ENCODE measurements at regions not wholly inside any gene's neighbourhood (a gene's known extent, or its start where the extent isn't known, plus 50 kb on each side); places are given as distances from the start of the nearest gene placed in this dataset.

DNA sequence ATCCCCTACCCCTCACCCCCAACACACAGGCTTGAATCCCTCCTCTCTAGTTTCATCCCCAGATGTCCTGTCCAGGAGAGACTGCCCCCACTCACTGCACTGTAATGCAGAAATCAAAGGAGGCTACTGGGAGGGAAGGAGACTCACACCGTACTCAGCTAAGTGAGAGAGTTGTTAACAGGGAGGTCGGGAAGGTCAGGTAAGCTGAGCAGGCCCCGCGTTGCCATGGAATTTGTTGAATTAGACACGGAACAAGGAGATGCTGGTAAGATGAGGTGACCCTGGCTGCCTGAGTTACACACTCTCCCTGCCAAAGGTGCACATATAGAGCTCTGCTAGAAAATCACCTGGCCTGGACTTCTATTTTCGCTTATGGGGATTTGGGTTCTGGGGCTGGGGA, 197.9 kb downstream of the NXPE2 start:
- DNase-seq (ENCODE audit: insufficient read length, low spot score) = no peak

DNA sequence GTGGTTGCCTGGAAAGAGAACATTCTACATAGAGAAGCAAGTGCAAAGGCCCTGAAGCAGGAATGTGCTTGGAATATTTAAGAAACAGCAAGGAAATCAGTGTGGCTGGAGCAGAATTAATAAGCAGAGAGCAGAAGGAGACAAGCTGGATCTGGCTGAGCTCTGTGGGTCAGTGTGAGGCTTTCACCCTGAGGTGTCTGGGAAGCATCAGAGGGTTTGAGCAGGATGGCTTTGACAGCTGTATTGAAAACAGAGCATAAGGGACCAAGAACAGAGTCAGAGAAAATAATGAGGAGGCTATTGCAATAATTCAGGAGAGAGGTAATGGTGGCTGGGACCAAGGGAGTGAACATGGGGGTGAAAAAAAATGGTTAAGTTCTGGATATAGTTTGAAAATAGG, 199.6 kb downstream of the NXPE2 start:
- TF ChIP-seq POLR2A (IDR thresholded peaks at IDR 0.05; ENCODE audit: low read depth, low read length) = no peak
- no peak for FAIRE-seq
- DNase-seq (ENCODE audit: insufficient read length, low spot score) = no peak

More for the DNA sequence above, 197.9 kb downstream of the NXPE2 start:
- no peak for TF ChIP-seq POLR2A (IDR thresholded peaks at IDR 0.05; ENCODE audit: low read depth, low read length)
- no peak for FAIRE-seq

DNA sequence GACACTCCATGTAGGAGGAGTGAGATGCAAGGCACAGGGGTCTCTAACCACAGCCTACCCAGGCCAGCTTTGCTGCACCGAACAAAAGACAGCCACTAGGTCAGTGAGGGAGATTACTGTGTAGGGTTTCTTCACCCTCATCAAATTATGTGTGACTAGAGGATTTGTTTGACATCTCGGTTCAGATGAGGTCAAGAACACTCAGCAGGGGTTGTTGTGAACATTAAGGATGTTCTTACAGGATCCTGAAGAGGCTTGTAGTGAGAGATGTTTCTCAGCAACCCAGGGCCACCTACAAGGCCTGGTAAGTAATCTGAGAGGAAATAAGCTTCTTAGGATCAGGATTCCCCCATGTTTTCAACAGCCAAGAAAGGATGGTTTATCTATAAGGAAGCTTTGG, 202.1 kb downstream of the NXPE2 start:
- TF ChIP-seq POLR2A (IDR thresholded peaks at IDR 0.05; ENCODE audit: low read depth, low read length) = no peak
- DNase-seq (ENCODE audit: insufficient read length, low spot score) (no peak), FAIRE-seq (no peak)

DNA sequence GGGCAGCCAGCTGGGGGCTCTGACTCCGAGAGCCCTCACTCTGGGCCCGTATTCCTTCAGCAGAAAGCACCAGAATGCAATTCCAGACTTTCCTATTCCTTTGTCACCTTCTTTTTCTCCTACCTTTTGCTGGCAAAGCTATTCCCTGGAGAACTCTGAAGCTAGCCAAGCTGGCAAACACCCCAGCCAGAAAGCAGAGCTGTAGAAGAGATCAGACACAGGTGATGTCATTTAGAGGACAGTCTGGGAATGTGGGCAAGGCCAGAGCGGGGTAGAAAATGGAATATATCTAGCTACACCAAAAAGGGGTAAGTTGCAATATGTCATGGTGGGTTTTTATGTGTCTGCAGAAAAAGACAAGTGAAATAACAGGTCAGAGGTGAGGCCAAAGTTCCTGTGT, 205.1 kb downstream of the NXPE2 start:
- DNase-seq (ENCODE audit: insufficient read length, low spot score) (no peak), FAIRE-seq (no peak)
- TF ChIP-seq POLR2A (IDR thresholded peaks at IDR 0.05; ENCODE audit: low read depth, low read length) = no peak

DNA sequence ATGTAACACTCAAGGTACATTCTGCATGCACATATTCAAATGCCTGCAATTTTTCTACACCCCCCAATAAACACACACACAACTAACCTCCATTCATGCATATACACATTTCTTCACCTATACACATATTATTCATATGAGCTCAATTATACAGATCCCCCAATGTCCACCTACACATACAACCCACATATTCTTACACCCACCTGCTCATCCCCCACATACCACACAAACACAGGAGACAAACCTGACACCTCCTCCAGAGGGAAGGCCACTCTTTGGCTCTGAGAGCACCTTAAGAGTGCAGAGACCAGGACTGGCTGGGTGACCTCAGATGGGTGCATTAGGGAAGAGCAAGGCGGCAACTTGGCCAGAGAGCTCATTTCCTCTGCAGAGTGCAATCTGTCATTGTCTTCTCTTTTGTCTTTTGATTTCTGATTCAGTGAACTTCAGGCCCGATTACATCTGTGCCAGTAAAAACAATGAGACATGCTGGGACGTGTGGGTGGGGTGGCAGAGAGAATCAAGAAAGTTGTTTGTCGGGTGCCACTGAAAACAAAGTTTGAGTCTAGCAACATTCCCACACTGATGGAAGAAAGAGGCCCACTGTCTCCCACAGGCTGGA, 208.4 kb downstream of the NXPE2 start:
- no peak for DNase-seq (ENCODE audit: insufficient read length, low spot score)
- no peak for TF ChIP-seq POLR2A (IDR thresholded peaks at IDR 0.05; ENCODE audit: low read depth, low read length)
- no peak for FAIRE-seq

DNA sequence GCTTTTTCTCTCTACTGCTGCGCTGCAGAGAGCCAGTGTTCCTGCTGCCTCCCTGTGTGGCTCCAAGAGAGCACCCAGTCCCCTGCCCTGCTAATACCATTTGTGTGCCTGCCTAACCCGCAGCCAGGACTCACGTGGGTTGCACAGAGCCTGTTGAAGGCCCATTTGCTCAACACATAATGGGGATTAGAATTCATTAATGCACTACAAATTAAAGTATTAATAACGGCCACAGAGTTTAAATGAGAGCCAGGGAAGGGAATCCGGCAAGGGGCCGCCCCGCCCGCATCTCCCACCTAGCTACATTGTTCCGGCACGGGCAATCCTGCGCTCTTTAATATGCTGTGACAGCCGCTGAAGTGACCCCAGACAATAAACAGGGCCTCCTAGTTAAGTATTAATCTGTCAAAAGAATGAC, 211.3 kb downstream of the NXPE2 start:
- no peak for TF ChIP-seq POLR2A (IDR thresholded peaks at IDR 0.05; ENCODE audit: low read depth, low read length)
- FAIRE-seq (no peak), DNase-seq (ENCODE audit: insufficient read length, low spot score) (no peak)

DNA sequence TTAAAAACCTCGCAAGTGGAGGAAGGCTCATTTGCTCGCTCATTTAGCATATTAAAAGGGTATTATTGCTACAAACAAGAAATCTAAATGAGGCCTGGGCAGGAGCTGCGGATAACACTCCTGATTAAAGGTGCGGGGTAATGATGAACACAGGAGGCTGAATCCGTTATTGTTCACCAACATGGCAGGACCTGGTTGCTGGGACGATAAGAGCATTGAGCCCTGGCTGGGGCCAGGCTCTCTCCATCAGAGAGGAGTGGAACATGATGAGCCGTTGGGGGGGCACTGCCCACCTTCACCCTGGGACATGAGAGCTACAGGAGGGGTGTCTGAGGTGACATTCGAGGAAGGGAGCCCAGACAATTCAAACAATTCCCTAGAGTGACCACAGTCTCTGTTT, 211.7 kb downstream of the NXPE2 start:
- DNase-seq (ENCODE audit: insufficient read length, low spot score) = no peak
- no peak for TF ChIP-seq POLR2A (IDR thresholded peaks at IDR 0.05; ENCODE audit: low read depth, low read length)
- FAIRE-seq = no peak

DNA sequence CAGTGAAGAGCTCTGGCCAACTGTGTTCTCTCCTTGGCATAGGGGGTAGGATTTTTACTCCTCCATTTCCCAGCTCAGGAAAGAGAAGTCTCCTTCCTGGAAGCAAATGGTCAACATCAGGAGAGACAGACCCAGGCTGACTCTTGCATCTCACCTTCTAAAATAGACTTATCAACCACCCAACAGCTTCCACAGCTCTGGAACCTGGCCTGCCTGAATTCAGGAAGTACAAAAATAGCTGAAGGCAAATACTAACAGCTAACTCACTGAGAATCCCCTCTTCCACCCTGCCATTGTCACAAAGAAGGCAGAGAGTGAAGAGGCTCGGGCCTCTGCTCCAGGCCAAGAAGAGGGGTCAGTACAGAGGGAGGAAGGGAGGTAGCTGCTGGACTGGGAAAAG, 213.6 kb downstream of the NXPE2 start:
- no peak for TF ChIP-seq POLR2A (IDR thresholded peaks at IDR 0.05; ENCODE audit: low read depth, low read length)
- FAIRE-seq (no peak), DNase-seq (ENCODE audit: insufficient read length, low spot score) (no peak)

DNA sequence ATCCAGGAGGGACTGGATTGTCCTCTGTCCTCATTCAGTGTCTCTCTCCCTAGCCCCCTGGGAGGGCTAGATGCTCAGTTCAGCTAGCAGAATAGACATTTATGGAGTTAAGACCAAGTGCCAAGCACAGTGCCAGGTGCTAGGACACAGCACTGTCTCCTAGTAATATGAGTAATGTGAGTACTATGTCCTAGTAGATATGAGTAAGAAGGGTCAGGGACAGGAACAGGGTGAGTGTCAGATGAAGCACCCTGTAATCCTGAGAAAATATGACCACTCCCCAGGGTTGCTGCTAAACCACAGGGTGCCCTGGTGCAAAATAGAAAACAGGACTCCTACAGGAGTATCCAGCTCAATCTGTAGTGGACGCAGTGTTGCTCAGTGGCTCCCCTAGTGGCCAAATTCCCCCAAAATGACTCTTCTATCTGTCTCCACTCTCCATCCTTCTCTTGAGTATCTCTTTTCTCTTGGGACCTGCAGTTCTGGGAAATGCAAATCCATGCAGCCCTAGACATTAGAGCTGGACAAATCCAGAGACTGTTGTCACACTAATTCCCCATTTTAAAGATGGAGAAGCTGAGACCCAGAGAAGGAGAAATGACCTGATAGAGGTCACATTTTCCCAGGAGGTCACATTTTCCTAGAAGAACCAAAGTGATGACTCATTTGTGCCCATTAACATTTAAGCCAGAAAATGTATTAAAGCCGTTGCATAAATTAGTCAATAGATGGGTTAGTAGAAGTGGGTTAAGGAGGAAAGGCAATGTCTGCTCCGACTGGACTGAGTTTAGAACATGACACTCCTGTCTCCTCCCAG, 214.3 kb downstream of the NXPE2 start:
- FAIRE-seq = no peak
- peak; percentile 6 for DNase-seq (ENCODE audit: insufficient read length, low spot score)
- no peak for TF ChIP-seq POLR2A (IDR thresholded peaks at IDR 0.05; ENCODE audit: low read depth, low read length)

DNA sequence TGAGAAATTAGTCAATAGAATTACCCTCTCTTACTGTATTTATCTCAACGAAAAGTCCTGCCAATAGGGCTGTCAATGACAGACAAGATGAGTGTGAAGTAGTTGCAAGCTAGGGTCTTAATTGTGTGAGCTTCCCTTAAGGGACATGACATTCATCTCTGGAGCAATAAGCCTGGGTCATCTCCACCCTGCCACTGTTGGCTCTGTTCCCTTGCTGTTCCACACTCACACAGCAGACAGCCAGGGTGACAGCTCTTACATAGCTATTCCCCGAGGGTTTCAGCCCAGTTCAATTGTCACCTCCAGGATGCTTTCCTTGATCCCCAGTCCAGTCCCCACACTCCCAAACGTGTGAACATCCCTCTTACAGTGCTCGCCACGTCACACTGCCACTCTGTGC, 215.0 kb downstream of the NXPE2 start:
- FAIRE-seq = no peak

DNA sequence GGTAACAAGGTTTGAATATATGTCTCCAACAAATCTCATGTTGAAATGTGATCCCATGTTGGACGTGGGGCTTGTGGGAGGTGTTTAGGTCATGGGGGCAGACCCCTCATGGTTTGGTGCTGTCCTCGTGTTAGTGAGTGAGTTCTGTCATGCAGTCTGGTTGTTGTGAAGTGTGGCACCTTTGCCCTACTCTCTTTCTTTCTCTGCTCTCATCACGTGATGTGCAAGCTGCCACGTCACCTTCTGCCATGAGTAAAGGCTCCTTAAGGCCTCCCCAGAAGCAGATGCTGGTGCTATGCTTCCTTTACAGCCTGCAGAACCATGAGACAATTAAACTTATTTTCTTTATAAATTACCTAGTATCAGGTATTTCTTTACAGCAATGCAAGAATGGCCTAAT, 218.3 kb downstream of the NXPE2 start:
- no peak for TF ChIP-seq POLR2A (IDR thresholded peaks at IDR 0.05; ENCODE audit: low read depth, low read length)
- FAIRE-seq = no peak
- DNase-seq (ENCODE audit: insufficient read length, low spot score) = no peak

More for the DNA sequence above, 215.0 kb downstream of the NXPE2 start:
- no peak for DNase-seq (ENCODE audit: insufficient read length, low spot score)
- TF ChIP-seq POLR2A (IDR thresholded peaks at IDR 0.05; ENCODE audit: low read depth, low read length) = no peak

DNA sequence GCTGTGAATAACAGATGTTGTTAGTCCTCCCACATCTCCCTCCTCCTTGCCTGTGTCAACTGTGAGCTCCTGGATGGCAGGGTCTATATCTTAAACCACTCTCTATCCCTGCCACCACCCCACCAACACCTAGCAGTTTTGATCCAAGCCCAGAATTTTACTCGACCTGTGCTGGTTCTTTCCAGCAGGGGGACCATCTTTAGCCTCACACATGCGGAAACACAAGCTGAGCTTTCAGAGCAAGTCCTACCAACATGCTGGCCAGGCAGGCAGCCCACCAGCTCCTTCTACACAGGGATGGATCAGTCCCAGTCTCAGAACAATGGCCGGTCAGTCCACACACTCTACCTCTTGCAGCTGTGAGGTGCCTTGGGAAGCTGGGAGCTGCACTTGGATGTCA, 231.5 kb downstream of the NXPE2 start:
- FAIRE-seq = no peak
- TF ChIP-seq POLR2A (IDR thresholded peaks at IDR 0.05; ENCODE audit: low read depth, low read length) = no peak
- DNase-seq (ENCODE audit: insufficient read length, low spot score) = no peak

DNA sequence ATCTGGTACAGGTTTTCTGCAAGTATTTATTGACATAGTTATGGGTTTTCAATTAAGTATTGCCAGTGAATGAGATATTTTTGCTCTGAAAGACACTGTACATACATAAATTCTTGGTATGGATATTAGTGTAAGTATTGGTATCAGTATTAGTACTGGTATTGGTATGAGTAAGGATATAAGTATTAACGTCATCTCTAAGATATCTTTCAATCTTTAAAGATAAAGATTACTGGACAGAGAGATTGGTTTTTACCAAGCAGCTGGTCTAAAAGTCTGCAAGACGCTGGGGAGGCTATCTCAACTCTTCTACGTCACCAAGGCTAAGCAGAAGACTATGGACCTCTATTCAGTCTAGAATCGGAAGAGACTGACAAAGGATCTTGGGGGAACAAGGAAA, 234.5 kb downstream of the NXPE2 start:
- DNase-seq (ENCODE audit: insufficient read length, low spot score) (no peak), FAIRE-seq (no peak)
- no peak for TF ChIP-seq POLR2A (IDR thresholded peaks at IDR 0.05; ENCODE audit: low read depth, low read length)

DNA sequence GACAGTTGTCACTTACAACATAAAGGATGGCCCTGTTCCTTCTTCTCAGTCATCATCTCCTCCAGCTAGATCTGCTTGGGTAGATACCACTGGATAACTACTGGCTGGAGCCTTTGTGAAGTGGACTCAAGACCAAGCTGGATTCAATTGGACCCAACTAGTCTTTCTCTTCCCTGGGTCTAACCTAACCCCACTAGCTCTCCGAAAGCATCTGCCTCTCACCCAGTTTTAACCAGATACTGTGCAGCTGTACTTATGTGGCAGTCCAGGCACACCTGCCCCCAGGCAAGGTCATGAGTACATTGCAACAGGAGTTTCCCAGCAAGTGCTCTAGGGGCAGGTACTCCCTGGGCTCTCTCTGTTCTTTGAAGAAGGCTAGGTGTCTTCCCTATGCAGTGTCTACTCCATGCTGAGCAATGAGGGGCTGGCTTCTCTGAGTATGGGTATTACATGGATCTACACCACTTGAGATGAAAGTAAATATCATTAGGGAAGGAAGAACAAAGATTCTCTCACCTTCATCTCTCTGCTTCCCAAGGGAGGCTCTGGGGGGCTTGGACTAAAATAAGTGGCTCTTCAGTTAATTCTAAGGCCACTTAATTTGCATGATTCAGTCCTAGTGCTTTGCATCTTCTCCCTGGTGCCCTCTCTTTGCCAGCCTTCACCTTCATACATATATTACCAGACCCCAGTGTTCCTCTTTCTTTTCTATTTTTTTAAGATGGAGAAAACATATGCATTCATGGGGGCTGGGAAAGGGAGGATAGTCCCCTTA, 236.1 kb downstream of the NXPE2 start:
- DNase-seq (ENCODE audit: insufficient read length, low spot score) (no peak), FAIRE-seq (no peak)
- no peak for TF ChIP-seq POLR2A (IDR thresholded peaks at IDR 0.05; ENCODE audit: low read depth, low read length)

Measured in H54 (cell line).